Esophagus squamous epithelium (tissue), 4 donors: ENCODE measurements at regions not wholly inside any gene's neighbourhood (a gene's known extent, or its start where the extent isn't known, plus 50 kb on each side); places are given as distances from the start of the nearest gene placed in this dataset.

ENCODE experiments used
- CTCF ChIP-seq, 6 experiments: fragments of 450-650 bp in 4 of 6; fragments of 200-600 bp in 2 of 6; sonication (generic) in 2 of 6; IDR thresholded peaks; one replicate each; pipeline ENCODE4 v1.5.1; 2016 to 2019; ENCODE audit warnings: antibody characterized with exemption in 6 of 6, mild to moderate bottlenecking in 4 of 6, moderate library complexity in 4 of 6
- POLR2A ChIP-seq, 4 donors: fragments of 450-650 bp; IDR thresholded peaks; one replicate each; pipeline ENCODE4 v1.6.1; 2017; ENCODE audit warnings: antibody characterized with exemption in 4 of 4, mild to moderate bottlenecking in 4 of 4, moderate library complexity in 3 of 4

DNA sequence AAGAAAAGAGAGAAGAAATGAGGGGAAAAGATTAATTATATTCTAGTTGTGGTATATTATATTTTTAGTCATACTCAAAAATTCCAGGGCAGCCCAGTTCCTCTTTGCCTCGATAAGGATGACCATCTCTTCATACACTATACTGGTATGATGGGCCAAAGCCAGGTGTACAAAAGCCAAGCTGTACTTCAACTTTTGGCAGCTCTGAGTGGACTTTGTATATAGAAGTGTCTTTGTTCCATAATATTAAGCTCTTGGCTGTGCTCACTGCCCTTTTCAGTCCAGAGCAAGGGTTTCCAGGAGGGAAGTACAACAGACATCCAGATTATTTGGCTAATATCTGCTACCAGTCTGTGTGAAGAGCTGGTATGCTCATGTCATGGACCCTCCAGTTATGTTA is 934.3 kb upstream of the CDH10 start:
- TF ChIP-seq CTCF (IDR thresholded peaks at IDR 0.05) (no peak), POLR2A (IDR thresholded peaks at IDR 0.05) (no peak)
